ENCODE measurements at regions not wholly inside any gene's neighbourhood (a gene's known extent, or its start where the extent isn't known, plus 50 kb on each side); places are given as distances from the start of the nearest gene placed in this dataset.
"Not testable (repeated sequence)": the region's sequence is repeated elsewhere in the genome, so short reads cannot be mapped to it uniquely, and the experiment has no call there.

GRCh38 chr7:115649429-115649828 is 381.1 kb downstream of the TFEC start:
- no peak for DNase-seq (ENCODE audit: low read depth in 2 of 2)

- DNase-seq (ENCODE audit: low read depth in 2 of 2): no peak
Observed at GRCh38 chr7:115647712-115648111, 382.9 kb downstream of the TFEC start.

DNA sequence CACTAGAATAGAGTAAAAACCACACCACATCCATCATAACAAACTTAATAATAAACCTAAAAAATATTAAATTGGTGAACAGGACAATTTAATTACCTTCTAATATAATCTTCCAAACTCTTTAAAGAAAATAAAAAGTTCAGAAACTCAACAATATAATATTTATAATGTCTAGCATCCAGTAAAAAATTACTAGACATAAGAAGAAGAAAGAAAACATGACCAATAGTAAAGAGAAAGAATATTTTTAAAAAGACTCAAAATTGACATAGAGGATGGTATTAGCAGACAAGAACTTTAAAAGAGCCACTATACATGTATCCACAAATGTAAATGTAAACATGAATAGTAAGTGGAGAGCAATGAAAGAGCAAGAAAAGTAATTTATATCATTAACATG is 388.4 kb downstream of the TFEC start:
- DNase-seq (ENCODE audit: low read depth in 2 of 2): no peak

GRCh38 chr7:115638853-115639252 is 391.7 kb downstream of the TFEC start:
- DNase-seq (ENCODE audit: low read depth in 2 of 2): no peak

- DNase-seq (ENCODE audit: low read depth in 2 of 2): no peak
Observed at GRCh38 chr7:115637128-115637527, 393.4 kb downstream of the TFEC start.

DNA sequence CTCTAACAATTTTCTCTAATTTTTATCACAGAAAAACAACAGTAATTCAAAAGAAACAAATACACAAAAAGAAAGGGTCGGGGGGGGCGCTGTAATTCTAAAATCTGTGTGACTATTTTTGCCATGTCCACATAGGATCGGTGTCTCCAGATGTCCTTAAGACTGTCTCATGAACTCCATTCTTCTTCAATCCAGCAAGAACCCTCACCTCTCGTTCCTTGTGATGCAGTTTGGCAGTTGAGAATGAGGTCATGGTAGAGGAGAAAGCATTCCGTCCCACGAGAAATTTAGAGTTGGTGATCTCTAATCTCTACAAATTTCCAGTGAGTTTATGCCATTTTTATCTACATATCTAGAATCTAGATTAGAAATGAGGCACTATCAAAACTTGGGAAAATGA is 394.7 kb downstream of the TFEC start:
- DNase-seq (ENCODE audit: low read depth in 2 of 2): no peak

DNA sequence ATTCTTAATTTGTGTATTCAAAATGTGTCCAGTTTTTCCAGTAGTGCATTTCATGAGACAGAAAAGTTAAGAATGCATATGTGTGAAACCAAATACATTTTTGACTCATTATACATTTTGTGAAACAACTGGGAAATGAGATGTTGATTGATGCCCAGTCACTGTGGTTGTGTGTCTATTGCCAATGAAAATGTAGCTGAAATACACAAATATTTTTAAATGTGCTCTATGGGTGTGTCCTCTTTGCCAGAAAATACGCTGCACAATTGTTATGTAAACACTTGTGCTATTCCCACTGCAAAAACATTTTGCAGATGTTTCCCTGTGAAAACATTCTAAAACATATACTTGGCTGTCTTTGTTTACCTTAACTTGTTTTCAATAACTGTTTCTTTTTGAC is 395.2 kb downstream of the TFEC start:
- peak; percentile 25 to 29 for DNase-seq (ENCODE audit: low read depth in 2 of 2)

DNA sequence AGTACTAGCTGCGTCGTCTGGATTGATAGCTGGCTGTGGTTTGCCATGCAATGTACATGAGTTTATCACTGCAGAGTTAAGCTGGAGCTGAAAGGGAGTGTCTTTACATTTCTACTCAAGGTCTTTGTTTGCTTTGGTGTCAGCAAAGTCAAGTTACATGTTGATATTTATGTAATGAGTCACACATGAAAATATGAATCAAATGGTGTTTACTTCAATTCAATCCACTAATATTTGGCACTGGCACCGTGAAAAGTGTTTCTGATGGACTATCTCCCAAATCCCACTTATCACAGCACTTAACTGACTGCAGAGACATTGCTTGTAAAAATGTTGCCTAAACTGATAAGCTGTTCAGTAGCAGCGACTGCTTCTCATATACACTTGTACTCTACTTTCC is 395.9 kb downstream of the TFEC start:
- no peak for DNase-seq (ENCODE audit: low read depth in 2 of 2)

DNA sequence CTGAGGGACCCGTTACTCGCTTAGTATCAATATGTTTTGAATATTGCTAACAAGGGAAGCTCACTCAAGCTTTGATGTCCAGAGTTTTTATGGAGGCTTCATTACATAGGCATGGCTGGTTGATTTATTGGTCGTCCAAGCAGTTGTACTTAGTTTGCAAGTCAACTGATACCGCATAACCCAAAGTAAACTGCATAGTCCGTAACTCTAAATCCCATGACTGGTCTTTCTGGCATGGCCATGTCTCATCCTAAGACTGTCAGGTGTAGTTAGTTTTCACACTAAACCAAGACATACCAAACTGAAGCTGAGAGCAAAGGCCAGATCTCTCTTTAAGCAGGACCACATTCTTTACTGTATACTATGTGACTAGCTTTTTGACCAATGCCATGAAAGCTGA is 397.9 kb downstream of the TFEC start:
- no peak for DNase-seq (ENCODE audit: low read depth in 2 of 2)

- no peak for DNase-seq (ENCODE audit: low read depth in 2 of 2)
Observed at GRCh38 chr7:115631782-115632181, 398.8 kb downstream of the TFEC start.

DNA sequence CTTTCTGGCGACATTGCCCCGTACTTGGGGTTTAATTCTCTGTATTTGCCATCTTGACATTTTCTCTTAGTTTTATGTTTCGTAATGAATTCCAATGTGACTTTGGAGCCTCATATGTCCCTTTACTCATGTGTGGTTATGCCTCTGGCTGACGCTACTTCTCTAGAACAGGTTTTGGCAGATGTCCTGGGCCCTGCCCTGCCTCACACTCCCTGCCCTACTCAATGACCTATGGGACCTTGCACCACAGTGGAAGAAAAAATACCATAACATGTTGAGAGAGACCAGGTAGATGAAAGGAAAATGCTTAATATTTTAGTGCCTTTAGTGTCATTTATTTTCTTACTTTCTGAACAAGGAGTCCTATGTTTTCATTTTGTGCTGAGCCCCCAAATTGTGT is 400.5 kb downstream of the TFEC start:
- DNase-seq (ENCODE audit: low read depth in 2 of 2): no peak

GRCh38 chr7:115618676-115619075 is 411.9 kb downstream of the TFEC start:
- DNase-seq (ENCODE audit: low read depth in 2 of 2): peak; percentile 51 to 57

DNA sequence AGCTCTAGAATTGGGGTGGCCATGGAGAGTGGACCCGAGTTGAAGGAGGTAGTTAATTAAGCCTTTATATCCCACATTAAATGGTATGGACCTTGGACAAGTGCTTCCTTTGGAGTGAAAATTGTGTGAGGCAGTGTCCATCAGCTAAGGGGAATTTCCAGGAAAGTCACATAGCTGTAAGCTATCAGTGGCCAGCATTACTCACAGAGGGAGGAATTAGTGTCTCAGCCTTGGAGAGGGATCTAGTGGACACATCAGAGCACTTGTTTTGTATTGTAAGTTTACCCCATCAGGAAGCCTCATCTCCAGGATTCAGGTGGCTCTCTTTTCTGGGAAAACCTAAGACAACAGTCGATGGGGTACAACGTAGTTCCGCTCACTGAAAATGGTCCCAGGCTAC is 416.7 kb downstream of the TFEC start:
- DNase-seq (ENCODE audit: low read depth in 2 of 2): no peak

GRCh38 chr7:115603416-115603815 is 427.1 kb downstream of the TFEC start:
- no peak for DNase-seq (ENCODE audit: low read depth in 2 of 2)

- DNase-seq (ENCODE audit: low read depth in 2 of 2): peak; percentile 19 to 24
Observed at GRCh38 chr7:115600207-115600606, 430.4 kb downstream of the TFEC start.

DNA sequence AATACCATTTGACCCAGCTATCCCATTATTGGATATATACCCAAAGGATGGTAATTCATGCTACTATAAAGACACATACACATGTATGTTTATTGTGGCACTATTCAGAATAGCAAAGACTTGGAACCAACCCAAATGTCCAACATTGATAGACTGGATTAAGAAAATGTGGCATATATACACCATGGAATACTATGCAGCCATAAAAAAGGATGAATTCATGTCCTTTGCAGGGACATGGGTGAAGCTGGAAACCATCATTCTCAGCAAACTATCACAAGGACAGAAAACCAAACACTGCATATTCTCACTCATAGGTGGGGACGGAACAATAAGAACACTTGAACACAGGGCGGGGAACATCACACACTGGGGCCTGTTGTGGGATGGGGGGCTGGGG is 431.4 kb downstream of the TFEC start:
- DNase-seq (ENCODE audit: low read depth in 2 of 2): not testable (repeated sequence)

- not testable (repeated sequence) for DNase-seq (ENCODE audit: low read depth in 2 of 2)
Observed at GRCh38 chr7:115597220-115597619, 433.3 kb downstream of the TFEC start.

DNA sequence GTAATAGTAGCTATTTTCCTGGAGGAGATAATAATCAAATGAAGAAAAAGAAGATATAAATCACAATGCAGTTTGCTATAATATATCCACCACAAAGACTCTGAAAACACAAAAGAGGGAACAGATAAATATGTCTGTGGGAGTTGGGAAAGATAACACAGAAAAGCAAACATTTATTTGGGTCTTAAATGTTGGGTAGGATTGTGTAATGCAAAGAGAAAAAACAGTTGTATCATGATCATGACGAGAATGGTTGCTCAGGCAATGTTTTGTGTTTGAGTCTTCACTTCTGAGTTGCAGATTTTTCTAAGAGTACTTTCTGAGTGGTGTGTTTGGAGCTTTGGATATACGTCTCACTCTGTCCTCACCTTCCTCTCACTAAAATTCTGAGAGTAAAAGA is 437.5 kb downstream of the TFEC start:
- DNase-seq (ENCODE audit: low read depth in 2 of 2): no peak

DNA sequence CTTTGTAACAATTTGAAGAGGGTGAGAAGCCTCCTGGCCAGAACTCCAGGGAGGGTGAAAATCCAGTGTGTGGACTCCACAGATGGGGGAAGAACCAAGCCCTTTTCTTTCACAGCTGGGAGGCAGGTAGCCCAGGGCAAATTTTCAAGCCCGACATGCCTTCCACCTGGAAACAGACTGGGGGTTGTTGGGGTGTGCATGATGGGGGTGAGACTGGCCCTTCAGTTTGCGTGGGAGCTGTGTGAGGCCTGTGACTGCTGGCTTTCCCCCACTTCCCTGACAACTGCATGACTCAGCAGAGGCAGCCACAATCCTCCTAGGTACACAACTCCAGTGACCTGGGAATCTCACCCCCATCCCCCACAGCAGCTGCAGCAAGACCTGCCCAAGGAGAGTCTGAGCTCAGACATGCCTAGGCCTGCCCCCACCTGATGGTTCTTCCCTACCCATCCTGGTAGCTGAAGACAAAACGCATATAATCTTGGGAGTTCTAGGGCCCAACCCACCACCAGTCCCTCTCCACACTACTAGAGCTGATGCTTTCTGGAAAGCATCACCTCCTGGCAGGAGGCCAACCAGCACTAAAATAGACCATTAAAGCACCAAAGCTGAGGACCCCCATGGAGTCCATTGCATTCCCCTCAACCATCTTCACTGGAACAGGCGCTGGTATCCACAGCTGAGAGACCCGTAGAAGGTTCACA is 445.4 kb downstream of the TFEC start:
- DNase-seq (ENCODE audit: low read depth in 2 of 2): no peak

GRCh38 chr7:115582956-115583355 is 447.6 kb downstream of the TFEC start:
- no peak for DNase-seq (ENCODE audit: low read depth in 2 of 2)

- DNase-seq (ENCODE audit: low read depth in 2 of 2): no peak
Observed at GRCh38 chr7:115578576-115578975, 452.0 kb downstream of the TFEC start.

GRCh38 chr7:115574681-115575291 is 455.8 kb downstream of the TFEC start:
- DNase-seq (ENCODE audit: low read depth in 2 of 2): no peak

DNA sequence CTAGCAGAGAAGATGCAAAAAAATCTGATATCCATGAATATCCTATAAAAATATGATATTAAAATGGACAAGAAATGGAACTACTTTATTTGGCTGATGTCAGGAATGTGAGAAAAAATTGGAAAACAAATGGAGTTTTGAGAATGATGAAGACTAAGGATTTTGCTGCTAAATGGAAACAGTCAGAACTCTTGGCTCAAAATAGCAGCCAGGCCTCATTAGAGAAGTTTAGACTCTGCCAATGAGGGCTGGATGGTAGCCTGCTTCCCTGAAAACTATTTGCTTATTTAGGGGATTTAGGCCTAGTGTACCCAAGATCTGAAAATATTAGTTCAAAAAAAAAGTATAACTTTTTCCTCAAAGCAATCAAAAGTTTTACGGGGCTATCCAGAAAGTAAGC is 458.5 kb downstream of the TFEC start:
- no peak for DNase-seq (ENCODE audit: low read depth in 2 of 2)

All from fibroblast of skin of left biceps (primary cell).